22Rv1 (cell line): ENCODE measurements at regions not wholly inside any gene's neighbourhood (a gene's known extent, or its start where the extent isn't known, plus 50 kb on each side); places are given as distances from the start of the nearest gene placed in this dataset.

Experiments used
- CTCF ChIP-seq: fragments of 450-650 bp; IDR thresholded peaks from 2 replicates; pipeline ENCODE4 v1.5.1; 2017; ENCODE audit warnings: mild to moderate bottlenecking
- ZFX ChIP-seq: fragments of 450-650 bp; IDR thresholded peaks from 2 replicates; pipeline ENCODE4 v1.6.1; 2017; ENCODE audit warnings: antibody characterized with exemption, borderline replicate concordance

- TF ChIP-seq CTCF (no peak), ZFX (no peak)
Observed at GRCh38 chrX:34377645-34378044, 245.5 kb upstream of the FAM47A start.
